ENCODE measurements at regions not wholly inside any gene's neighbourhood (a gene's known extent, or its start where the extent isn't known, plus 50 kb on each side); places are given as distances from the start of the nearest gene placed in this dataset.

DNA sequence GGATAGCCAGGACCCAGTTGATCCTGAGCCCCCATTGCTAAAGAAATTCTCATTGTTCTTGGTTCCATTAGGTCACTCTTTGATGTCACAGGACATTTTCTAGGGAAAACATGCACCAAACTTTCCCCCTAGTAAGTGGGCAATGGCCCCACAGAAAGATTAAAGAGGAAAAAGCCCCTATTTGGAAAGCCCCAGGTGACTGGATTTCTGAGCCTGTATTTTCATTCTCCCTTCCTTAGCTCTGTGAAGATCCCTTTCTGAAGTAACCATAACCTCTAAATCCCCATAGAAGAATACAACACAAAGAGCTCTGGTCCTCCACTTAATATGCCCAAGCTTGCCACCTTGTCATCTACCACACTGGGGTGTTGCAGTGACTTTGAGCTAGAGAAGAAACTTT, 232.3 kb upstream of the FGGY start:
- DNase-seq: no peak

DNA sequence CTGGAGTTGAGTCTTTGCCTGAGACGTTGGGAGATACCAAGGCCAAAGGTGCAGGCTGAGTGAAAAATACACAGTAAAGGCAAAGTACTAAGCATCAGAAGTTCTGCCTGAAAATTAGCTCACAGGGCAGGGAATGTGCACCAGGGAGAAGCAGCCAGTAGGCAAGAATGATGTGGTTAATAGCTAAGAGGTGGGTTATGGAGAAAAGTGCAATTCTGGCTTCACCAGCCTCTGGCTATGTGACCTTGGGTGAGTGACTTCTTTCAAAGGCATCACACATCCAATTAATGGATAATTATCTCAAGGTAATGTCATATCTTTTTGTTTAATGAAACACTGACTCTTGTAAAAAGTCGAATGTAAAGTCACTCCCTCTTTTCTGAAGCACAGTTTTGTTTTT, 230.7 kb upstream of the FGGY start:
- DNase-seq: no peak

- no peak for DNase-seq
Measured at GRCh38 chr1:59070610-59071009, 226.3 kb upstream of the FGGY start.

GRCh38 chr1:59071289-59071688, 225.6 kb upstream of the FGGY start:
- peak; percentile 14 for DNase-seq

GRCh38 chr1:59071876-59072582, 224.9 kb upstream of the FGGY start:
- DNase-seq: peak; percentile 86

- no peak for DNase-seq
Measured at GRCh38 chr1:59072583-59072947, 224.3 kb upstream of the FGGY start.

DNA sequence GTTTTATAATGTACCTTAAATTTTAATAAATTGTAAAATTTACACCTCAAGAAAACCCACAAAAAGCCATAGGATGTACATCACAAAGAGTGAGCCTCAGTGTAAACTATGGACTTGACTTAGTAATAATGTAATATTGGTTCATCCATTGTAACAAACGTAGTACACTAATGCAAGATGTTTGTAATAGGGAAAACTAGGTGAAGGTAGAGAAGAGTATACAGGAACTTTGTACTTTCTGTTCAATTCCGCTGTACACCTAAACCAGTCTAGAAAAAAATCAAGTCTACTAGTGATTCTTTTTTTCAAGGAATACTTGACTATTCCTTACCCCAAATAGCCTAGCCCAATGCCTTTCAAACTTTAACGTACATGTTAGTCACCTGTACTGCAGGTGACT, 222.3 kb upstream of the FGGY start:
- no peak for DNase-seq

DNA sequence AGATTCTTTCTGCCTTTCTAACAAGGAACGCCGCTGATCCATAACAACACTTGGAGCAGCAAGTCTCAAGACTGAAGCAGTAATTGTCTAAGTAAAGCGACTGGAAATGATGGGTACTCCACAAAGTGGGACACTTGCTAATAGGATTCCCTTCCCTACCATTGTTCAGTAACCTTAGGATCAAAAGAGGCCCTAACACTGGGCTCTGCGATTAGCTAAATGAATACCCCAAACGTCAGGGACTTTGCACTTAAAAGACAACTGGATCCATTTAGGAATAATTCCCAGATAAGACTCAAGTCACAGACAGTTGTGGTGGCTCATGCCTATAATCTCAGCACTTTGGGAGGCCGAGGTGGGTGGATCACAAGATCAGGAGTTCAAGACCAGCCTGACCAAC, 221.9 kb upstream of the FGGY start:
- no peak for DNase-seq

GRCh38 chr1:59076612-59077011, 220.3 kb upstream of the FGGY start:
- peak; percentile 60 for DNase-seq

- no peak for DNase-seq
Measured at GRCh38 chr1:59077466-59078069, 219.3 kb upstream of the FGGY start.

GRCh38 chr1:59078070-59078800, 218.7 kb upstream of the FGGY start:
- no peak for DNase-seq

- DNase-seq: no peak
Measured at GRCh38 chr1:59078866-59079265, 218.0 kb upstream of the FGGY start.

- no peak for DNase-seq
Measured at GRCh38 chr1:59079434-59080140, 217.3 kb upstream of the FGGY start.

GRCh38 chr1:59081181-59081580, 215.7 kb upstream of the FGGY start:
- DNase-seq: no peak

DNA sequence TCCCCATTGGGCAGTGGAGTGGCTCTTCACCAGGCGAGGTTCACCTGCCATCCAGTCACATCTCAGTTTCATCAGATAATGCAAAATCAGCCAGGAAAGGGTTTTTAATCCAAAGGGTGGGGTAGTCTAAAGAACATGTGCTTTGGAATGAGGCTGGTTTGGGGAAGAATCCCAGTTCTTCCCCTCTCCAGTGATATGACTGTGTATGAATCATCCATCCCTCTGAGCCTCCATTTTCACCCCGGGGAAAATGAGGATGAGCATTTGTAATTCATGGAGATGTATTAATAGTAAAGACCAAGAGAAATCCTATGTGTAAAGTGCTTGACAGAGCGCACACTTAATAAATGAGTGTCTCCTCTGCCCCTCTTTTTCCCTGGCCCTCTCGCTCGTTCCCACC, 215.1 kb upstream of the FGGY start:
- no peak for DNase-seq

GRCh38 chr1:59083946-59084865, 212.7 kb upstream of the FGGY start:
- peak; percentile 84 for DNase-seq

DNA sequence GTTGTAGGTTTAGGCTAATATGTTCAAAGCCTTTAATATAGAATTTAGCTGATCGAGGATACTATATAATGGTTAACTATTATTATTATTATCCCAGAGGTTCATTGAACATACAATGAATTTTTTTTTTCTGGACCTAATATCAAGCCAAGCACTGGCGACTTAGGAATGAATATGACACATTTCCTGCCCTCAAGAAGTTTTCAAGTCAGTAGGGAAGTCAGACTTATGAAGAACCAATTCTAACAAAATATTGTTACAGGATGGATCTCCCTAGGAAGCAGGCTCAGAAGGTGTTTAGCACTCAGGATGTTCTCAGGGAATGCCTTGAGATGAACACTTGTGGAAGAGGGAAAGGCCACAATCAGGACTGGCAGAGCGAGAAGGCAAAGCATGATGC, 211.8 kb upstream of the FGGY start:
- peak; percentile 56 for DNase-seq

DNA sequence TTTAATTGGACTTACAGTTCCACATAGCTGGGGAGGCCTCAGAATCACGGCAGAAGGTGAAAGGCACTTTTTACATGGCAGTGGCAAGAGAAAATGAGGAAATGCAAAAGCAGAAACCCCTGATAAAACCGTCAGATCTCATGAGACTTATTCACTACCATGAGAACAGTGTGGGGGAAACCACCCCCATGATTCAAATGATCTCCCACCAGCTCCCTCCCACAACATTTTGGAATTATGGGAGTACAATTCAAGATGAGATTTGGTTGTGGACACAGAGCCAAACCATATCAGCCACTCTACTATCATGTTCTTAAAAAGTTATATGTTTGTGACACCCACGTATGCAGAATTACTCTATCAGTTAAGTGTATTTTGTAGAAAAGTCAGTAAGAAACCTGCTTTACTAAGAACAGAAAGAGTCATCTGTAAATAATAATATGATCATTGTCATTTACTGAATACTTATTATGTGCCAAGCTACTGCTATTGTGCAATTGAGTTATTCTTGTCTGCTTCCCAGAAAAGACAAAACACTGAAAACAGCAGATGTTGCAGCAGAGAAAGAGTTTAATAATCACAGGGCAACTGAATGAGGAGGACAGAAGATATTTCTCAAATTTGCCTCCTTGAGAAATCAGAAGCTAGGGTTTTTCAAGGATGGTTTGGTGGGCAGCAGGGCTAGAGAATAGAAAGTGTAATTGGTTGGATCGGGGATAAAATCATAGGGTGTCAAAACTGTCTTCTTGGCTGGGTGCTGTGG, 207.7 kb upstream of the FGGY start:
- DNase-seq: no peak

DNA sequence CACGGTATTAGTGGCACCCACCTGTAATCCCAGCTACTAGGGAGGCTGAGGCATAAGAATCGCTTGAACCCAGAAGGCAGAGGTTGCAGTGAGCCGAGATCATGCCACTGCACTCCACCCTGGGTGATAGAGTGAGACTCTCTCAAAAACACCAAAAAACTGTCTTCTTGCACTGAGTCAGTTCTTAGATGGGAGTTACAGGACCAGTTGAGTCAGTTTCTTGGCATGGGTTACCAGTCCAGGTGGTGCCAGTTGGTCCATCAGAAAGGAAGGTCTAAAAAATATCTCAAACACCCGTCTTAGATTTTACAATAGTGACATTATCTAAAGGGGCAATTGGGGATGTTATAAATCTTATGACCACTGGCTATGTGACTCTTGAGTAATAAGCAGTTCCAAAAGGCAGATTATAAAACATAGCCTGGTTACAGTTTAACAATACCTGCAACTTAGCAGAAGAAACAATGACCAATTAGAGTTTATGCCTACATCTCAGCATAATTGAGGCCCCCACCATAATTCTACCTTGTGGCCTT, 206.9 kb upstream of the FGGY start:
- no peak for DNase-seq

- DNase-seq: no peak
Measured at GRCh38 chr1:59092126-59092525, 204.8 kb upstream of the FGGY start.

DNA sequence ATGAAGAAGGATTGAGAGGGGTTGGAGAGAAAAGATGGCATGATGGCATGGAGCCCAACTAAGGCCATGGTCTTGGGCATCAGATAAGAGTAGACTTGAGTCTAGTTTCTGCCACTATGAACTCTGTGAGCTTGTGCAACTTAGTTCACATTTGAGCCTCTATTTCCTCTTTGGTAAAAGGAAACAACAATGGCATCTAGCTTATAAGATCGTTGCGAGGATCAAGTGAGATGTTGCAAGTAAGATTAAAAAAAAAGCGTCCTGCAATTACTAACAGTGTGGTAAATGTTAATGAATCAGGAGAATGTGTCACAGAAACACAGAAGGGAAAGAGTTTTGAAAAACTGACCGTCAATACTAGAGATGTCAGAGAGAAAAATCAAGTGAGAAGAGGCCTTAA, 202.9 kb upstream of the FGGY start:
- DNase-seq: no peak

Measured in dermis blood vessel endothelial cell (primary cell).